Neural cell (in vitro differentiated cells): ENCODE measurements at regions not wholly inside any gene's neighbourhood (a gene's known extent, or its start where the extent isn't known, plus 50 kb on each side); places are given as distances from the start of the nearest gene placed in this dataset.

Experiments used
- POLR2AphosphoS5 ChIP-seq: IDR thresholded peaks from 2 replicates; pipeline ENCODE4 v1.6.1; 2012
- TF ChIP-seq, protein P1 (sequence below): fragments of 450-650 bp; IDR thresholded peaks from 2 replicates; pipeline ENCODE4 v1.5.1; 2014; ENCODE audit warnings: antibody characterized with exemption, mild to moderate bottlenecking, moderate library complexity; ENCODE audit not compliant: poor library complexity, severe bottlenecking
- TF ChIP-seq, protein P2 (sequence below): IDR thresholded peaks from 2 replicates; pipeline ENCODE4 v1.6.1; 2012; ENCODE audit warnings: borderline replicate concordance

DNA sequence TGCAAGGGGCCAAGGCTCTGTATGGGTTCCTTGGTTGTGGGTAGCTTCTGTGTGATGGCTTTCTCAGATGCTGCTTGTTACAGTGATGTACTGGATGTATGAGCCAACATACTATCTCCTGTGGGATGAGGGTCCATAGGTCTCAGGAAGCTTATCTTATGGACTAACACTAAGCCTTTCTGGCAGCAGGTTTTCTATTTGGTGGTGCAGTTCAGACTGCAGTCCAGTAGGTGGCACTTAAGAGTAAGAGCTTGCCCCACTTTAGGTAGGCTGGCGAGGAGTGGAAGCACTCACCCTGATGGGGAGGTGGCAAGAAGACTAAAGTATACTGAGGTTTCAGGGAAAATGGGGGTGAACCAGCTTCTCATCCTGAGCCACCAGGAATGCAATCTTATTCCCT, 306.7 kb upstream of the MAOA start:
- TF ChIP-seq, protein P1, sequence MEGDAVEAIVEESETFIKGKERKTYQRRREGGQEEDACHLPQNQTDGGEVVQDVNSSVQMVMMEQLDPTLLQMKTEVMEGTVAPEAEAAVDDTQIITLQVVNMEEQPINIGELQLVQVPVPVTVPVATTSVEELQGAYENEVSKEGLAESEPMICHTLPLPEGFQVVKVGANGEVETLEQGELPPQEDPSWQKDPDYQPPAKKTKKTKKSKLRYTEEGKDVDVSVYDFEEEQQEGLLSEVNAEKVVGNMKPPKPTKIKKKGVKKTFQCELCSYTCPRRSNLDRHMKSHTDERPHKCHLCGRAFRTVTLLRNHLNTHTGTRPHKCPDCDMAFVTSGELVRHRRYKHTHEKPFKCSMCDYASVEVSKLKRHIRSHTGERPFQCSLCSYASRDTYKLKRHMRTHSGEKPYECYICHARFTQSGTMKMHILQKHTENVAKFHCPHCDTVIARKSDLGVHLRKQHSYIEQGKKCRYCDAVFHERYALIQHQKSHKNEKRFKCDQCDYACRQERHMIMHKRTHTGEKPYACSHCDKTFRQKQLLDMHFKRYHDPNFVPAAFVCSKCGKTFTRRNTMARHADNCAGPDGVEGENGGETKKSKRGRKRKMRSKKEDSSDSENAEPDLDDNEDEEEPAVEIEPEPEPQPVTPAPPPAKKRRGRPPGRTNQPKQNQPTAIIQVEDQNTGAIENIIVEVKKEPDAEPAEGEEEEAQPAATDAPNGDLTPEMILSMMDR = no peak
- TF ChIP-seq, protein P2, sequence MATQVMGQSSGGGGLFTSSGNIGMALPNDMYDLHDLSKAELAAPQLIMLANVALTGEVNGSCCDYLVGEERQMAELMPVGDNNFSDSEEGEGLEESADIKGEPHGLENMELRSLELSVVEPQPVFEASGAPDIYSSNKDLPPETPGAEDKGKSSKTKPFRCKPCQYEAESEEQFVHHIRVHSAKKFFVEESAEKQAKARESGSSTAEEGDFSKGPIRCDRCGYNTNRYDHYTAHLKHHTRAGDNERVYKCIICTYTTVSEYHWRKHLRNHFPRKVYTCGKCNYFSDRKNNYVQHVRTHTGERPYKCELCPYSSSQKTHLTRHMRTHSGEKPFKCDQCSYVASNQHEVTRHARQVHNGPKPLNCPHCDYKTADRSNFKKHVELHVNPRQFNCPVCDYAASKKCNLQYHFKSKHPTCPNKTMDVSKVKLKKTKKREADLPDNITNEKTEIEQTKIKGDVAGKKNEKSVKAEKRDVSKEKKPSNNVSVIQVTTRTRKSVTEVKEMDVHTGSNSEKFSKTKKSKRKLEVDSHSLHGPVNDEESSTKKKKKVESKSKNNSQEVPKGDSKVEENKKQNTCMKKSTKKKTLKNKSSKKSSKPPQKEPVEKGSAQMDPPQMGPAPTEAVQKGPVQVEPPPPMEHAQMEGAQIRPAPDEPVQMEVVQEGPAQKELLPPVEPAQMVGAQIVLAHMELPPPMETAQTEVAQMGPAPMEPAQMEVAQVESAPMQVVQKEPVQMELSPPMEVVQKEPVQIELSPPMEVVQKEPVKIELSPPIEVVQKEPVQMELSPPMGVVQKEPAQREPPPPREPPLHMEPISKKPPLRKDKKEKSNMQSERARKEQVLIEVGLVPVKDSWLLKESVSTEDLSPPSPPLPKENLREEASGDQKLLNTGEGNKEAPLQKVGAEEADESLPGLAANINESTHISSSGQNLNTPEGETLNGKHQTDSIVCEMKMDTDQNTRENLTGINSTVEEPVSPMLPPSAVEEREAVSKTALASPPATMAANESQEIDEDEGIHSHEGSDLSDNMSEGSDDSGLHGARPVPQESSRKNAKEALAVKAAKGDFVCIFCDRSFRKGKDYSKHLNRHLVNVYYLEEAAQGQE = no peak
- no peak for TF ChIP-seq POLR2AphosphoS5
